HG03108 (cell line): ENCODE measurements at regions not wholly inside any gene's neighbourhood (a gene's known extent, or its start where the extent isn't known, plus 50 kb on each side); places are given as distances from the start of the nearest gene placed in this dataset.

Experiments
- ATAC-seq: cut with Tn5 transposase; IDR thresholded peaks from one replicate; pipeline ENCODE4 v1.9.1; 2021; ENCODE audit warnings: moderate library complexity; ENCODE audit not compliant: unreplicated experiment

DNA sequence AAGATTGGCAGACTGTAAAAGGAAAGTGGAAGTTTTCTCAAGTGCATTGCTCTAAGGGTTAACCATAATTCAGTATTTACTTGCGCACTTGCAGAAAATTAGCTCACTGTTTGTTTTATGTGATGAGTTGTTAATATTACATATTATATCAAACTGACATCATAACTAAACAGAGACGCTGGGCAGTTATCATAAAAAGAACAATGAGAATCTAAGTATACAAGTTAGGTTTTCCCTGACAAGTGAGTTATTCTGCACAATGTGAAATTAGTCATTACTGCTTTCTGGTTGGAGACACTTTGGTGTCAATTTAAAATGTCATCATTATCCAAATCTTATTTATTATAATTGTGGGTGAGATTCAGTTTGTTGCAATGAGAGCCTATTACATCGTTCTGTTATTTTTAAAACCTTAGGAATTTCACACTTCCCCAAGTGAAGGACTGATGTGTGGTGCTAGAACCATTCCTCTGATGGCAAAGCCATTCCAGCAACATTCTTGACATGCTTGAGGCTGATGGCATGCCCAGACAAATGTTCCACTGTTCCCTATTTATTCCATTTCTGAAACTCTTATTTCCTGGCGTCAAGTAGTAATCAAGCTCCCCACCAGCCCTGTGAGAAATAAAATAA, 90.1 kb upstream of the FLRT2 start:
- ATAC-seq, result no peak

GRCh38 chr14:85441909-85442643, 87.9 kb upstream of the FLRT2 start:
- ATAC-seq, result no peak

DNA sequence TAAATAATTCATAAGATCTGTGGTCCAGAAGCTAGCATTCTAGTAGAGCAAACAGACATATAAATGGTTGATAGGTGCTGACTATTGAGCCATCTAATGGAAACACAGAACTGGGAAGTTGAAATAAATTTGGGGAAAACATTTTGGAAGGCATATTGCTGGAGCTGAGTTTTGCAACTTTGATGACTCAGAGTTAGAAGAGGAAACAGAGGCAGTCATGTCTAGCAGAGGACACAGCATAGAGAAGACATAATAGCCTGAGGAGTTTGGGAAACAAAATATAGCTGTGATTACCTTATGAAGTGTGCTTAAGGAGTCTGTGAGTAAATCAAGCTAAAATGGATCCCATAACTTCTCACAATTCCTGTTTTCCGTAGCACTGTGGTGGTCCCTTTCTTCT, 86.9 kb upstream of the FLRT2 start:
- ATAC-seq, result no peak

- ATAC-seq, result no peak
These were observed 85.3 kb upstream of the FLRT2 start for GRCh38 chr14:85444635-85445034.

GRCh38 chr14:85445151-85445795, 84.7 kb upstream of the FLRT2 start:
- no peak for ATAC-seq

DNA sequence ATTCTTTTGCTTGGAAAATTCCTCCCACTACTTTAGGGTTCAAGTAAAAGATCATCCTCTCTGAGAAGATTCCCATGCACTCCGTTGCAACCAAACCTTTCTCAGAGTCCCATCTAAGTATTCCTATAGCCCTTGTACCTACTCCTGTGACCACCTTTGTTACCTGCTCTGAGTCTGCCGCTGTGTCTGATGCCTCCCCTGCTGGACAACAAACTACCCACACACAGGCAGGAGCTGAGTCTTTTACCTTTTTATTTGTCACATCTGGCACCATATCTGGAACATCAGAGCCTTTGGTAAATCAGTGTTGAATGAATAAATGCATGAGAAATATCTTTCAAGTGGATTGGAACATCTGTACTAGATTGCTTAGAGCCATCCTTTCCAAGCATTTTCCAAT, 82.1 kb upstream of the FLRT2 start:
- ATAC-seq, result no peak

DNA sequence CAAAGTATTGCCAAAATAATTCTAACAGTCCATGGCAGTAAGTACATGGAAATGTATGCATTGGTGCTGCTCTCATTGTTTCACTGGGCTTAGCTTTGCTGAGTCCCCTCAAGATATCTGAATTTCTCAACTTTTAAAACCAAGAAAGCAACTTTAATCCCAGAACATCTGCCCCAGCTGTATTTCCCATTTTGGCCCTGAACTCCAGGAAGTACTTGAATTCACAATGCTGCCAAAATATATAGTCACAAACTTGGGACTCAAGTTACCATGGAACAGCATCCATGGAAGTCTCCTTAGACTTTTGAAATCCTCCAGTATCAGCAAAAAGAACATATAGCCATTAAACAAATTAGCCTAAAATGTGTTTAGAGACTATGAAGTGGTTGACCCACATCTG, 78.5 kb upstream of the FLRT2 start:
- ATAC-seq, result no peak

GRCh38 chr14:85453401-85454225, 76.3 kb upstream of the FLRT2 start:
- no peak for ATAC-seq

DNA sequence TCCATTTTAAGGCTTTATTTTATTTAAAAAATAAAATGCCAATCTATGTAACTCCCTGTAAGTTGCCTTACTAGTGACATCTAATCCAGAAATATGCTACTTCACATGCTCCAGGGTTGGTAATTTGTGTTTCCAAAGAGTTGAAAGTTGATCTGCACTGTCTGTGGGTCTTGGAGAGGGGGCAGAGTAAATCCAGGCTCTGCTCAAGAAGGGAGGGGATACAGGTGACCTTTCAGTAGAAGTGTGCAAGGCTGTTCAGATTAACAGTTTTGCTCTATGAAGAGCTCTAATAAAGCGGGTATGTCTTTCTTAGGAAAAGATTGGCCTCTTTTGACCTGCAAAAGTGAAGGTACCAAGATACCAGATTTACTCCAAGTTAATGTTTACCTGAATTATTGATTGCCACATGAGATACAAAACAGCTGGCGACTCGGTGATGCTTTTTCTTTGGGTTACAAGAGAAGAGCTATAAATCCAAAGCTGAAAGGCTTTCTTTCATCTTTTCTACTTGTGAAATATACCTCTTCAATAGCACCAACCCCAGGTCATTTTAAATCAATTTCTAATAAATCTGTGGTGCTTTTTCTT, 75.6 kb upstream of the FLRT2 start:
- ATAC-seq, result no peak

GRCh38 chr14:85459361-85460000, 70.5 kb upstream of the FLRT2 start:
- ATAC-seq, result no peak

DNA sequence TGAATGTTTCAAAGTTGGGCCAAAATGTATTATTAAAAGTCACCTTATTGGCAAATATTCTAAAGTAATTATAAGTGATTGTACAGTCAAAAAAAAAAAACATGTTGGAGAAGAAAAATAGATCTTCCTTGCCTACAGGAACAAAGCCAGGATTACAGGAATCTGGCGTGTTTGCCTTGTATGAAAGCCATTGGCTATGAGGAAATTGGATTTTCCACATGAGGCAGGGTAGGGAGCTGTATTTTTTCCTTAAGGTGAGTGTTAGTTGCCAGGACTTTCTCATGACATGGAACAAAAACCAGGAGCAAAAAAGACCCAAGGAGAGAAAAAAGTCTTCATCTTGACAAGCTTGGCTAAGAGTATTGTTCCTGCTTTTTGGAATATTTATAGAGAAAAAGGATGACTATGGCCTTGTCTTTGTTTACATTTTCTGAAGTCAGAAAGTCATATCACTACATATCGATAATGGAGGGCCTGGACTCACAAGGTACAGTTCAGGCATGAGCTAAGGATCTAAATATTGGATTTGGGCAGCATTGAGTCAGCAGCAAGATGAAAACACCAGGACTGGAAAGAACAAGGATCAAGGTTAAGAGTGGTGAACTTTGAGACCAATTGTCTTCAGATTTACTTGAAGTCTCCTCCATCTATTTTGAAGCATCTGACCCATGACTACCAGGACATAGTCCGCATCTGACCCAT, 68.4 kb upstream of the FLRT2 start:
- ATAC-seq, result no peak

DNA sequence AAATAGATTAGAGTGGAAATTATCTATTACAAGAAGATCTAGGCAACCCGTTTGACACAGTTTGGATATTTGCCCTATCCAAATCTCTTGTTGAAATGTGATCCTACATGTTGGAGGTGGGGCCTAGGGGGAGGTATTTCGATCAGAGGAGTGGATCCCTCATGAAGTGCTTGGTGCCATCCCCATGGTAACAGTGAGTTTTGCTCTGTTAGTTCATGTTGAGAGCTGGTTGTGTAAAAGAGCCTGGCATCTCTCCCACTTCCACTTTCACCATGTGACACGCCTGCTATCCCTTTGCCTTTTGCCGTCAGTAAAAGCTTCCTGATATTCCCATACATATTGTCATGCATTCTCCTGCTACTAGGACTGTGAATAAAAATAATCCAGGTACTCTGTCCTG, 66.4 kb upstream of the FLRT2 start:
- ATAC-seq, result no peak

GRCh38 chr14:85464135-85464895, 65.6 kb upstream of the FLRT2 start:
- ATAC-seq, result no peak

DNA sequence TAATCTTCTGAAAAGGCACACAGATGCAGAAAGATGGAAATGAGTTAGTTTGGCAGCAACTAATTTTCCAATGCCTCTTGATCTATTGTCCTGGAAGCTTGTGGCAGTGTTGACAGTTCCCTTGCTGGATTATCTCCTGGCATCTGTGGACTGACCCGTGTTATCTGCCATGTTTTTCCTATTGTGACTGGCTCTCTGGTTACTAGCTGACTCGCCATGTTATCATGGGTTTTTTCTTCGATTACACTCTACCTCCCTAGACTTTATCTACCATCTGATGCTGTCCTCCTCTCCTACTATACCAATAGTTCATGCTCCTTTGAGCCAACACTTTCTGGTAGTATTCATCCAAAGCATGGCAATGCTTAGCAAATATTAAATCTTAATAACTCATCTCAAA, 63.3 kb upstream of the FLRT2 start:
- no peak for ATAC-seq

DNA sequence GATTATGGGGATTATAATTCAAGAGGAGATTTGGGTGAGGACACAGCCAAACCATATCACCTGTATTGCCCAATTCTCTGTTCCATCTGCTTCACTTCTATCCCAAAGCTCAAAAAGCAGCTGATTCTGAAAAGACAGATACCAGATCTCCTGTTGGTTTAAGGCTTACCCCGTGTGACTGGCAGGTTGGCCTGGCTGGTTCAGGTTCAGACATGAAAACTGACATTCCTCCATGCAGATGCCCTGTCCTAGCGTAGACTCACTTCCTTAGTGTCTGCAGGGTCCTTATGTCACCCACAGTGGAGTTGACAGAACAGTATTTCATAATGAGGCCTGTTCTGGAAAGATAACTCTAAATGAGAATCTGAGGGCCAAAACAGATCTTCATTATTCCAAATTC, 61.1 kb upstream of the FLRT2 start:
- ATAC-seq, result no peak

- no peak for ATAC-seq
These were observed 58.8 kb upstream of the FLRT2 start for GRCh38 chr14:85471156-85471555.

GRCh38 chr14:85471744-85472143, 58.2 kb upstream of the FLRT2 start:
- ATAC-seq, result no peak

- no peak for ATAC-seq
These were observed 55.5 kb upstream of the FLRT2 start for GRCh38 chr14:85474431-85474830.

GRCh38 chr14:85475113-85475512, 54.8 kb upstream of the FLRT2 start:
- ATAC-seq, result no peak
